HepG2 (cell line): ENCODE measurements at regions not wholly inside any gene's neighbourhood (a gene's known extent, or its start where the extent isn't known, plus 50 kb on each side); places are given as distances from the start of the nearest gene placed in this dataset.

Experiments
- JUN ChIP-seq: sonication (generic); formaldehyde crosslinking; IDR thresholded peaks from 2 replicates; pipeline ENCODE4 v1.4.0; 2020; ENCODE audit warnings: mild to moderate bottlenecking, missing genetic modification reagents
- JUNB ChIP-seq: sonication (generic); formaldehyde crosslinking; IDR thresholded peaks from 2 replicates; pipeline ENCODE4 v1.8.0; 2022; ENCODE audit warnings: missing genetic modification reagents, mild to moderate bottlenecking, borderline replicate concordance

GRCh38 chr4:153850533-153851280, 61.8 kb upstream of the SFRP2 start:
- TF ChIP-seq JUN (CRISPR knock-in tag) (no peak), JUNB (CRISPR knock-in tag) (no peak)
